ENCODE measurements at regions not wholly inside any gene's neighbourhood (a gene's known extent, or its start where the extent isn't known, plus 50 kb on each side); places are given as distances from the start of the nearest gene placed in this dataset.
"Not testable (repeated sequence)": the region's sequence is repeated elsewhere in the genome, so short reads cannot be mapped to it uniquely, and the experiment has no call there.

GRCh38 chr11:13782390-13783075 is 114.1 kb downstream of the FAR1 start:
- no peak for DNase-seq

DNA sequence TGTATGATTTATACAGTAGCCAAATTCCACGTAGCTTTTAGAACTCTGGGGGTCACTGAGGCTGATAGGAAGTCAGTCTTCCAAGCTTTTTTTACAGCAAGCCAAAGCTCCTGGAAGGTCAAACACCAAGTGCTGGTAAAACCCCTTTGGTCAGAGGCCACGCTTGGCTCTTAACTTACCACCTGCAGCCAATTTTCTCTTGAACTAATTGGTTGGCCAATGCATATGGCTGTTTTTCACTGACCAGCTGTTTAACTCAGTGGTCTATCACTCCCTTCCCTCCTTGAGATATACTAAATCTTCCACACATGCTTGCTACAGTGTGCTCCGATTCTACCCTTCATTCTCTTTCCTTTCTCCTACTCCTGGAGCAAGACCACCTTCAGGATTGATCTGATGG is 116.0 kb downstream of the FAR1 start:
- no peak for DNase-seq

GRCh38 chr11:13784855-13785254 is 116.4 kb downstream of the FAR1 start:
- DNase-seq = no peak

DNA sequence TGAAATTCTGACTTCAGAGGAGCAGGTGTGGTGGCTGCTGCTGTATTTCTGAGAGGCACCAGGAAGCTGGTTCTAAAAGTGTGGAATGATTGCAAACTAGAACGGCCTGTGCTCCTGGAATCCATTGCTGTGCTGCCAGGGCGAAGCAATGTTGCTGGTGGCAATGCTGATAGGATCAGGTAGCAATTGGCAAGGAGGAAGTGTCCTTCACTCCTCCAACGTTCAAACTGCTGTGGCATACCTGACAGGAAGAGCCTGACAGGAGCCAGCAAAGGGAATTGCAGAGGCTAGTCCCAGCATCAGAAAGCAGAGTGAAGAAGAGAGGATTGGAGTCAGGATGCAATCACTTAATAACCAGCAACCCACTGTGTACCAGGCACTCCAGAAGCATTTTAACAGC is 118.2 kb downstream of the FAR1 start:
- DNase-seq = no peak

- DNase-seq = not testable (repeated sequence)
Measured at GRCh38 chr11:13797616-13798015, 129.1 kb downstream of the FAR1 start.

DNA sequence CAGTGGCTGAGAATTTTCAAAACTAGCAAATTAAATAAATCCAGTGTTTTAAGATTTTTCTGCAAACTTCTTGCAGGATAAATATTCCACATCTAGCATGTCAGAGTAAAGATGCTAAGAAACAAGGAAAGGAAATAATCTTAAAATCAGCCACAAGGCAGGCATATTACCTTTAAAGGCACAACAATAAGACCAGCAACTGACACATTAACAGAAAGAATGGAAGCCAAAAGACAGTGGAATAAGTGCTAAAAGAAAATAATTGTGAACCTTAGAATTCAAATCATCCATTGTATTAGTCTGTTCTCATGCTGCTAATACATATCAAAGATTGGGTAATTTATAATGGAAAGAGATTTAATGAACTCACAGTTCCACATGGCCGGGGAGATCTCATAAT is 132.4 kb downstream of the FAR1 start:
- DNase-seq = no peak

DNA sequence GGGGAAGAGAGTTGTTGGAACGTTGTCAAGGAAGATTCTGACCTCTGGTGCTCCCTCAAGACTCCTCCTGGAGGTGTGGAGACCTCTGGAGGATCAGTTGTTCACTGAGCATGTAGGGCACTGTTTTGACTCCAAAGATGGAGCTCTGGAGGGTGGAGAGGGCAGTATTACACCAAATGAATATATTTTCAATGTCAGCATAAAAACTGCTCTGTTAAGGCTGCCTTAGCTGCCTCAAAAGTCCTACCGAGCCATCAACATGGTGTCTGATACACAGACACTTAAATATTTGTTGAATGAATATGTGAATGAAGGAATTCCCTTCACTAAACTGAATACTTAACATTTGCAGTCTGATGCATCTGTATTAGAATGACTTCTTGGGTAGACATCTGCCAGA is 144.2 kb upstream of the SPON1 start:
- no peak for DNase-seq

DNA sequence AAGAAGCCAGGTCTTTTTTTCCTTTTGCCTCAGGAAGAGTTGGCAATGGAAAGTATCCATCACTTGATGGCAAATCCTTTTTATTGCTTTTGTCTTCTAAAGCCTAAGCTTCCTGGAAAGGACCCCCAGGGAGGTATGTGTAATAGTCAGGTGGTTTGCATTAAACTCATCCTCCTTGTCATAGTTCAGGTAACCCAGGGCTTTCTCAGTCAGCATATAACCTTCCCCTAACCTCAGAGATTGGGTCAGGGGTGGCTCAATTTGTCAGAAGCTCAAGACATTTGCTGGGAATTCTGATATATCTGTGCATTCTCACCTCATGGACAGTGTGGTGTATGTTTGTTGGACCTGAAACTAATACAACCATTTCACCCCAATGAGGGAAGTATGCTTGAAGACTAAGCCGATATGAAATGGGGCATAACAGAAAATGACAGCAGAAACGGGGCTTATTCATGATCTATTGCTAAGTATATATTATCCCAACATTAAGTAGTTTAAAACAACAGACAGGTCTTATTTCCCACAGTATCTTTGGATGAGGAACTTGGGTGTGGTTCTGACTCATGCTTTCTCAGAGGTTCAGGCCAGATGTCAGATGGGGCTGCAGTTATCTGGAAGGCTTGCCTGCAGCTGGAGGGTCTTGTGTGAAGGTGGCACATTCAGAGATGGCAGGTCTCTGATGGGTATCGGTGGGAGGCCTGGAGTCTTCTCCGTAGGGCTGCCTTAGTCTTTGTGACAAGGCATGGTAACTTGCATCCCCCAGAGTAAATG is 135.8 kb upstream of the SPON1 start:
- DNase-seq = no peak

- no peak for DNase-seq
Measured at GRCh38 chr11:13831696-13832095, 130.8 kb upstream of the SPON1 start.

DNA sequence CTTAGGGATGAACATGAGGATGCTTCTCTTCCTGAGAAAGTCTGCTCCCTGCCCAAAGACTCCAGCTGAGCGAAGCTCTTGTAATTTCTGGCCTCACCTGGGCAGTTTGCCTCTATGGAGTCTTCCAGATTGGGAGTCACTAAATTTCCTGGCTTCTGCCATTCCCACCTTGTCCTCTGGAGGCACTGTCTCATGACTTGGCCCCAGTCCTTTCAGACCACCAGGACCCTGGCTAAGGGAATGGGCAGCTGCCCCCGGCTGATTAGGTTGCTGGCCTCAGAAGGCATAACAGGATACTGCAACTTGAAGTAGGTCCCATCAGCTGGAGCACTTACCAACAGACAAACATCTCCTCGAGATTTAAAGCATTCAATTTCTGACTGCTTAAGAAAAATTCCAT is 128.1 kb upstream of the SPON1 start:
- peak; percentile 4 for DNase-seq

GRCh38 chr11:13836666-13837065 is 125.9 kb upstream of the SPON1 start:
- DNase-seq = no peak

GRCh38 chr11:13837286-13837685 is 125.2 kb upstream of the SPON1 start:
- DNase-seq = no peak

DNA sequence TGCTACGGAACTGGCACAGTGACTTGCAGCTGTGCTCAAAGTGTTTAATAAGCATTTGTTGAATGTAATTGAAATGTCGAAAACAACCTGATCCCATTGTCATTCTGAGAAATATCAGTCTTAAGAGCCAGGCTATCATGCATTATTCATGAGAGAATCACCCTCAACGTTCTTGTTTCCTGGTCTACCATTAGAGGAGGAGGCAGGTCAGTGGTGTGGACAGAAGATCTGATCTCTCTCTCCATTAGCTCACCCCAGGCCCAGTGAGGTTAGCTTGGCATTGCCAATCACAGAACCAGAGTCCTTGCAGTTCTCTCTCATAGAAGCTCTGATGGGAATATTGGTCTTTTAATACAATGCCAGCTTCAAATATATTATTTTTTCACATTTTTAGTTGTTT is 121.1 kb upstream of the SPON1 start:
- no peak for DNase-seq

GRCh38 chr11:13848031-13848430 is 114.5 kb upstream of the SPON1 start:
- DNase-seq = no peak

GRCh38 chr11:13850231-13851005 is 112.1 kb upstream of the SPON1 start:
- no peak for DNase-seq

GRCh38 chr11:13851691-13852090 is 110.8 kb upstream of the SPON1 start:
- DNase-seq = no peak

GRCh38 chr11:13852481-13852880 is 110.0 kb upstream of the SPON1 start:
- DNase-seq = no peak

GRCh38 chr11:13857828-13858227 is 104.7 kb upstream of the SPON1 start:
- DNase-seq = no peak

DNA sequence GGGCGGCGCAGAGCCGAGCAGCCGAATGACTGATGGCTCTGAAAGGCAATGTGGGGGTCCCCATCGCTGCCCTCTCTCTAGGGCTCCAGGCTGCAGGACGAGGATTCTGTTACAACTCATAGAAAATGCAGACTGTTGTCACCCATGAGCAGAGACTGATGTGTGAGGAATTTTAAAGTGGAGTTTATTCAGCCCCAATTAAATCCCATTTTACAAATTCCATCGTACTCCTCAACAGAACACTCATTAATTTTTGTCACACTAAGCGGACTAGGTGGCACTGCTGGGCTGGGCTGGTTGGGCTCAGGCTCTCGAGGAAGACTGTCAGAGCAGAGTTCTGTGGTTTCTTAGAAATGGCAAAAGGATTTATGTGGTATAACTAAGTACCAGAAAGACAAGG is 102.6 kb upstream of the SPON1 start:
- no peak for DNase-seq

DNA sequence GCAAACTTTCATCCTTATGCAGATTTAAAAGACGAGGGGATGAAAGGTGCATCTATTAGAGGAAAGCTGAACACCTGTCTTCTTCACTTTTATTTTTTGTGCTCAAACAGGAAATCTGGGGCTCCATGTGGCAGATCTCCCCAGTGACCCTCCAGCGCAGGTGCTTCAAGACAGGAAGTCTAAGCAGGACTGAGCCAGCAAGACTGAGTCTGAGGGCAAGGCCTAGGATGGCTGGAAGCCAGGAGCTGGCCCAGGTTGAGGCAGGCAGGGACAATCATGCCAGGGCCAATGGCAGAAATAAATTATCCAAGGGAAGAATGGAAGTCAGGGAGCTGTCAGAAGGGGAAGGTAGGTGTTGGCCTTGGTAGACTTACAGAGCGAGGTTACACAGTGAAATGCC is 101.1 kb upstream of the SPON1 start:
- no peak for DNase-seq

- no peak for DNase-seq
Measured at GRCh38 chr11:13862845-13863392, 99.6 kb upstream of the SPON1 start.

GRCh38 chr11:13868710-13869397 is 93.7 kb upstream of the SPON1 start:
- DNase-seq = no peak
